GM12874 (cell line): ENCODE measurements at regions not wholly inside any gene's neighbourhood (a gene's known extent, or its start where the extent isn't known, plus 50 kb on each side); places are given as distances from the start of the nearest gene placed in this dataset.

Experiments used
- CTCF ChIP-seq: IDR thresholded peaks from 2 replicates; pipeline ENCODE4 v1.5.1; 2011; ENCODE audit warnings: low read depth, mild to moderate bottlenecking, control low read depth, low read length, moderate library complexity; ENCODE audit not compliant: insufficient read depth

GRCh38 chr11:101254037-101254436, 124.4 kb upstream of the PGR start:
- TF ChIP-seq CTCF, result no peak

- no peak for TF ChIP-seq CTCF
Measured at GRCh38 chr11:101241160-101241795, 111.7 kb upstream of the PGR start.

GRCh38 chr11:101226617-101227016, 97.0 kb upstream of the PGR start:
- no peak for TF ChIP-seq CTCF

GRCh38 chr11:101224221-101224620, 94.6 kb upstream of the PGR start:
- no peak for TF ChIP-seq CTCF

GRCh38 chr11:101215069-101215468, 85.5 kb upstream of the PGR start:
- TF ChIP-seq CTCF, result no peak

- no peak for TF ChIP-seq CTCF
Measured at GRCh38 chr11:101211407-101211975, 81.9 kb upstream of the PGR start.

GRCh38 chr11:101202614-101203013, 73.0 kb upstream of the PGR start:
- no peak for TF ChIP-seq CTCF

GRCh38 chr11:101199416-101199815, 69.8 kb upstream of the PGR start:
- no peak for TF ChIP-seq CTCF
